Lower leg skin (tissue), 4 donors: ENCODE measurements at regions not wholly inside any gene's neighbourhood (a gene's known extent, or its start where the extent isn't known, plus 50 kb on each side); places are given as distances from the start of the nearest gene placed in this dataset.
A peak's percentile ranks its signal among the peaks of the same experiment; 100 is the strongest.

ENCODE experiments used
- DNase-seq, 2 donors: peaks; one replicate each; pipeline ENCODE4 v3.0.0-alpha.2; 2019; ENCODE audit warnings: low spot score in 2 of 2
- H3K4me3 ChIP-seq: fragments of 200-600 bp; sonication (generic); 2 replicates; pipeline ENCODE4 v1.5.1; 2017; ENCODE audit warnings: mild to moderate bottlenecking, low read depth; ENCODE audit not compliant: poor library complexity, severe bottlenecking
- POLR2A ChIP-seq, 2 donors: fragments of 450-650 bp; IDR thresholded peaks; one replicate each; pipeline ENCODE4 v1.6.1; 2016 to 2017; ENCODE audit warnings: antibody characterized with exemption in 2 of 2, mild to moderate bottlenecking in 1 of 2, moderate library complexity in 1 of 2
- WGBS, 2 donors: methylation state at CpG; one replicate each; pipeline ENCODE4 v1.1.5; 2018; 5-methylcytosine and 5-hydroxymethylcytosine counted together
- intact Hi-C: fragments of 100-400 bp; cut with DNase I; formaldehyde crosslinking; loops from one replicate; pipeline ENCODE4 v1.15.0; 2023; ENCODE audit warnings: low total_unique reads
- TF ChIP-seq, protein P1 (sequence below), 3 donors: fragments of 450-650 bp; IDR thresholded peaks; one replicate each; pipeline ENCODE4 v1.5.1; 2016; ENCODE audit warnings: antibody characterized with exemption in 3 of 3, mild to moderate bottlenecking in 3 of 3, moderate library complexity in 2 of 3

DNA sequence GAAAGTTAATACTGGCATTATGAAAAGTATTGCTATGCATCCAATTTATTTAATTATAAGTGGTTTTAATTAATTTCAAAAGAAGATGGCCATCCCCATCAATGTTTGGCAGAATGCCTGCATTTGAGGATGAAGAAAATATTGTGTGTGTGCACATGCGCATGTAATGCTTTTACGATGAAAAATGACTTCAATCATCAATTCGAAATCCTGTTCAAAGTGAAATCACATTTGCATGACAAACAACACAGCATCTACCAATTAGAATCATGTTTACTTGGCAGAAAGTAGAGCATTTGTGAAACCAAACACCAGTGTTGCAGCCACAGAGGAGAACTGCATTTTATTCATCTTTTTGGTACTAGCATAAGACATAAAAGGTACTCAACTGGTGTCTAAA, 191.9 kb upstream of the PIRT start:
- no peak for TF ChIP-seq POLR2A (IDR thresholded peaks at IDR 0.05)
- TF ChIP-seq, protein P1, sequence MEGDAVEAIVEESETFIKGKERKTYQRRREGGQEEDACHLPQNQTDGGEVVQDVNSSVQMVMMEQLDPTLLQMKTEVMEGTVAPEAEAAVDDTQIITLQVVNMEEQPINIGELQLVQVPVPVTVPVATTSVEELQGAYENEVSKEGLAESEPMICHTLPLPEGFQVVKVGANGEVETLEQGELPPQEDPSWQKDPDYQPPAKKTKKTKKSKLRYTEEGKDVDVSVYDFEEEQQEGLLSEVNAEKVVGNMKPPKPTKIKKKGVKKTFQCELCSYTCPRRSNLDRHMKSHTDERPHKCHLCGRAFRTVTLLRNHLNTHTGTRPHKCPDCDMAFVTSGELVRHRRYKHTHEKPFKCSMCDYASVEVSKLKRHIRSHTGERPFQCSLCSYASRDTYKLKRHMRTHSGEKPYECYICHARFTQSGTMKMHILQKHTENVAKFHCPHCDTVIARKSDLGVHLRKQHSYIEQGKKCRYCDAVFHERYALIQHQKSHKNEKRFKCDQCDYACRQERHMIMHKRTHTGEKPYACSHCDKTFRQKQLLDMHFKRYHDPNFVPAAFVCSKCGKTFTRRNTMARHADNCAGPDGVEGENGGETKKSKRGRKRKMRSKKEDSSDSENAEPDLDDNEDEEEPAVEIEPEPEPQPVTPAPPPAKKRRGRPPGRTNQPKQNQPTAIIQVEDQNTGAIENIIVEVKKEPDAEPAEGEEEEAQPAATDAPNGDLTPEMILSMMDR (IDR thresholded peaks at IDR 0.05) = no peak
- intact Hi-C loops = no loop called here
- no peak overlapping the region for H3K4me3 ChIP-seq
- no peak for DNase-seq
- 65 to 72% methylated on average over 3 of the region's 3 CpGs for whole genome bisulfite sequencing, 2 donors

DNA sequence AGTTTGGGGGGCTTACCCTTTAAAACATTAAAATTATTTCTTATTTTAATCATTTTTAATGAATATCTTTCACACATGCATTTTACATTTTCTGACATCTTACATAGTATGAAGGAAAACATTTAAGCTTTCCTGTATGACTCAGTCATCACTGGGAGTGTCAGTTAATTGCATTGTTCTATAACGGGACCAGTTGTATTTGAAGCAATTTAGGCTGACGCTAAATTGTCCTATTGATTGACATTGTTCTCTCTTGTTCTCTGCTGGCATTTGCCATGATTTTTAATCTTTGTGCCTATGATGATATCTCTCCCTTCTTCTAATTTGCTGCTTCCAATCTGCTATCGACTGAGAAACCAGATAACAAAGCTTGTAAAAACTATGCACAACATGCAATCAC, 190.5 kb upstream of the PIRT start:
- intact Hi-C loops = no loop called here
- DNase-seq = no peak
- TF ChIP-seq, protein P1 (IDR thresholded peaks at IDR 0.05) = no peak
- TF ChIP-seq POLR2A (IDR thresholded peaks at IDR 0.05) = no peak
- WGBS, 2 donors = 50 to 70% methylated on average over 3 of the region's 3 CpGs
- H3K4me3 ChIP-seq = no peak overlapping the region

DNA sequence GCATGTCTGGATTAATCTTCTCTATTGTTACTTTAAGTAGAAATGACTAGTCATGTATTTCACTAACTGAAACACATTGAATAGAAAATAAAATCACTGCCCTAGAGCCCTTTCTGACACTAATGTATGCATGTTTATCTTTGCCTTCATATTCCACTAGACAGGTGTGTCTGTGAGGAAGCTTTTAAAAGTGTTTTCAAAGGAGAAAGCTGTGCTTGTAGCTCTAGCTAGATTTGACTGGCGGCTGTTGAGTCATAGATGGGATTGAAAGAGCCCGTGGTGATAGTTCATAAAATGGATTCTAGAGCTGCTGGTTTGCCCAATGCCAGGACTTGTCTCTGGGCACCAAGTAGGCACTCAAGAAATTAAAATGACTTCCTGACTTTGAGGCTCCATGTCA, 189.0 kb upstream of the PIRT start:
- TF ChIP-seq POLR2A (IDR thresholded peaks at IDR 0.05) = no peak
- TF ChIP-seq, protein P1 (IDR thresholded peaks at IDR 0.05) = no peak
- WGBS, 2 donors = 46 to 48% methylated on average over 2 of the region's 2 CpGs
- no peak overlapping the region for H3K4me3 ChIP-seq
- DNase-seq = no peak
- intact Hi-C loops = no loop called here

DNA sequence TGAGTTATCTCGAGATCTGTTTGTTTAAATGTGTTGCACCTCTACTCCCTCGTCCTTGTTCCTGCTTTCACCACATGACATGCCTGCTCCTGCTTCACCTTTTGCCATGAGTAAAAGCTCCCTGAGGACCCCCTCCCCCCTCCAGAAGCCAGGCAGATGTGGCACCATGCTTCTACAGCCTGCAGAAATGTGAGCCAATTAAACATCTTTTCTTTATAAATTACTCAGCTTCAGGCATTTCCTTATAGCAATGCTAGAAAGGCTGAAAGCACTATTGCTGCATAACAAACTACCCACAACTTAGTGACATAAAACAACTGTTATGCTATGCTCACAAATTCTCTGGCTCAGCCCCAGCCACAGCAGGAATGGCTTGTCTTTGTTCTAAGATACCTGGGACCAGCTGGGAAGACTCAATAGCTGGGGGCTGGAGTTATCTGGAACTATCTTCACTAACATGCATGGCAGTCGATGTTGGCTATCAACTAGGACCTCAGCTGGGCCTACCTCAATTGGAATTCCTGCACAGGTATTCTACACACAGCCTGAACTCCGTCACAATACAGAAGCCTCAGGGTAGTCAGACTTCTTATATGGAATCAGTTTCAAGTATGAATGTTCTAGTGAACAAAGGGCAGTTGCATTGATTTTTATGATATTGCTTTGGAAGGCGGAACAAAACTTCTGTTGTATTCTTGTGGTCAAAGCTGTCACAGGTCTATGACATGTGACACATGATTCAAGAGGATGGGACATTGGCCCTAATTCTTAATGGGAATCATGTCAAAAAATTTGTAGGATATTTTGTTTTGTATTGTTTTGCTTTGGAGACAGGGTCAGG, 186.0 kb upstream of the PIRT start:
- no peak for DNase-seq
- TF ChIP-seq POLR2A (IDR thresholded peaks at IDR 0.05) = no peak
- TF ChIP-seq, protein P1 (IDR thresholded peaks at IDR 0.05) = no peak
- intact Hi-C loops = no loop called here

DNA sequence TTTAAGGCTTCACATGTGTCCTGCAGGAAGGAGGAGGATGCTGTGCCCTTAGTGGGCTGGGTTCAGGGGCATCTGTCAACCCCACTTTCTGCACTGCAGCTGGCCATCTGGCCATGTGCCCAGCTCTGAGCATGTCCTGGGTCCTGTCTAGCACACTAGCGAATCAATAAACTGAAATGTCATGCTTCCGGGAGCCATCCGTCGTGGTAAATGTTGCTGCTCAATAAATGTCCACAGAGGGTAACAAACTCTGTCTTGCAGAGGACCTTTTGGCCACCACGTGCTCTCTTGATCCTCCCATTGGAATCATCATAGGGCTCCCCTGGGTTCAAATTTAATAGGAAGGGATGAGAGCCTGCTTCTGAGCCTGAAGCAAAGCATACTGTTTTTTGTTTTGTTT, 168.6 kb upstream of the PIRT start:
- intact Hi-C loops = no loop called here
- DNase-seq = peak in 1 of 2 donors; percentile 84
- no peak overlapping the region for H3K4me3 ChIP-seq
- TF ChIP-seq, protein P1 (IDR thresholded peaks at IDR 0.05) = no peak
- no peak for TF ChIP-seq POLR2A (IDR thresholded peaks at IDR 0.05)
- 65 to 67% methylated on average over 5 of the region's 5 CpGs for WGBS, 2 donors

More for the DNA sequence above, 186.0 kb upstream of the PIRT start:
- 53 to 54% methylated on average over 5 of the region's 5 CpGs for WGBS, 2 donors
- no peak overlapping the region for H3K4me3 ChIP-seq
